Lower leg skin (tissue), 4 donors: ENCODE measurements at regions not wholly inside any gene's neighbourhood (a gene's known extent, or its start where the extent isn't known, plus 50 kb on each side); places are given as distances from the start of the nearest gene placed in this dataset.
A peak's percentile ranks its signal among the peaks of the same experiment; 100 is the strongest.

ENCODE experiments used
- DNase-seq, 2 donors: peaks; one replicate each; pipeline ENCODE4 v3.0.0-alpha.2; 2019; ENCODE audit warnings: low spot score in 2 of 2
- H3K4me3 ChIP-seq: fragments of 200-600 bp; sonication (generic); 2 replicates; pipeline ENCODE4 v1.5.1; 2017; ENCODE audit warnings: mild to moderate bottlenecking, low read depth; ENCODE audit not compliant: poor library complexity, severe bottlenecking
- POLR2A ChIP-seq, 2 donors: fragments of 450-650 bp; IDR thresholded peaks; one replicate each; pipeline ENCODE4 v1.6.1; 2016 to 2017; ENCODE audit warnings: antibody characterized with exemption in 2 of 2, mild to moderate bottlenecking in 1 of 2, moderate library complexity in 1 of 2
- WGBS, 2 donors: methylation state at CpG; one replicate each; pipeline ENCODE4 v1.1.5; 2018; 5-methylcytosine and 5-hydroxymethylcytosine counted together
- intact Hi-C: fragments of 100-400 bp; cut with DNase I; formaldehyde crosslinking; loops from one replicate; pipeline ENCODE4 v1.15.0; 2023; ENCODE audit warnings: low total_unique reads
- TF ChIP-seq, protein P1 (sequence below), 3 donors: fragments of 450-650 bp; IDR thresholded peaks; one replicate each; pipeline ENCODE4 v1.5.1; 2016; ENCODE audit warnings: antibody characterized with exemption in 3 of 3, mild to moderate bottlenecking in 3 of 3, moderate library complexity in 2 of 3

DNA sequence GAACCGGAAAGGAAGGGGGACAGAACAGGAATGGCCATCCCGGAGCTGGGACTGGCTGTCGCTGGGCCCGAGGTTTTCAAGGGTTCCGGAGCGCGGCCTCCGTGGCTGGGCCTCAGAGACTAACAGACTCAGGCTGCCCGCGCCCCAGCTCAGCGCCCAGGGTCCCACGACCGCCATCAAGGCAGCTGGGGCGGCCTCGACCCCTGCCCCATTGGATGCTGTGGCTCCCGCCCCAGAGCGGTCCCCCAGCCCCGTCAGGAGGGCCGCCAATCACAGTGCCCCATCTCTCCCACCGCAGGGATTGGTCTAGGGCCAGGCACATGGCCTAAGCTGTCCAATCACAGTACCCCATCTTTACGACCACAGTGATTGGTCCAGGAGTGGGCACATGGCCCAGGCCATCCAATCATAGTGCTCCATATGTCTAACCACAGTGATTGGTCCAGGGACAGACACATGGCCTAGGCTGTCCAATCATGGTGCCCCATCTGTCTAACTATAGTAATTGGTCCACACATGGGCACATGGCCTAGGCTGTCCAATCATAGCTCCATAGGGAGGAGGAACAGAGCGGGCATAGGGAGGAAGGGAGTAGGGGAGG lies 105.3 kb upstream of the NKX1-1 start:
- no peak overlapping the region for H3K4me3 ChIP-seq
- peak in 1 of 2 donors; percentile 46 for DNase-seq
- intact Hi-C loops, result no loop called here
- TF ChIP-seq POLR2A (IDR thresholded peaks at IDR 0.05), result no peak
- TF ChIP-seq, protein P1, sequence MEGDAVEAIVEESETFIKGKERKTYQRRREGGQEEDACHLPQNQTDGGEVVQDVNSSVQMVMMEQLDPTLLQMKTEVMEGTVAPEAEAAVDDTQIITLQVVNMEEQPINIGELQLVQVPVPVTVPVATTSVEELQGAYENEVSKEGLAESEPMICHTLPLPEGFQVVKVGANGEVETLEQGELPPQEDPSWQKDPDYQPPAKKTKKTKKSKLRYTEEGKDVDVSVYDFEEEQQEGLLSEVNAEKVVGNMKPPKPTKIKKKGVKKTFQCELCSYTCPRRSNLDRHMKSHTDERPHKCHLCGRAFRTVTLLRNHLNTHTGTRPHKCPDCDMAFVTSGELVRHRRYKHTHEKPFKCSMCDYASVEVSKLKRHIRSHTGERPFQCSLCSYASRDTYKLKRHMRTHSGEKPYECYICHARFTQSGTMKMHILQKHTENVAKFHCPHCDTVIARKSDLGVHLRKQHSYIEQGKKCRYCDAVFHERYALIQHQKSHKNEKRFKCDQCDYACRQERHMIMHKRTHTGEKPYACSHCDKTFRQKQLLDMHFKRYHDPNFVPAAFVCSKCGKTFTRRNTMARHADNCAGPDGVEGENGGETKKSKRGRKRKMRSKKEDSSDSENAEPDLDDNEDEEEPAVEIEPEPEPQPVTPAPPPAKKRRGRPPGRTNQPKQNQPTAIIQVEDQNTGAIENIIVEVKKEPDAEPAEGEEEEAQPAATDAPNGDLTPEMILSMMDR (IDR thresholded peaks at IDR 0.05), result no peak
- WGBS, 2 donors, result 76 to 94% methylated on average over 15 to 16 of the region's 22 CpGs

DNA sequence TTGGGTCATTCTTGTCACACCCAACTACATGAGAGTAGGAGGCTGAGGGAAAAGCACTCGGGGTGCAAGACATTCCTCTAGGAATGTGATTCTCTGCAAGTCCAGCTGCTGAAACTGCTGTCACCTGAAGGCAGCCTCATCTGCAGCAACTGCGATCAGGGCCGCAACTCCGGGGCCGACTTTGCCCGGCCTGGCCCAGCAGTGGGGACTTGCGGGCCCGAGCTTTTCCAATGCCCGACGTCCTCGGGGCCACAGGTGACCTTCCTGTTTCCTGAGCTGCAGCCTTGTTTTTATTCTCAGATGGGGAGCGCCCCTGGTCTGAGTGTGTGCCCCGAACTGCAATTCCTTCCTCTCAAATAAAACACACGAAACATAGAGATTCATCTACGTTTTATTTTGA lies 104.7 kb upstream of the NKX1-1 start:
- TF ChIP-seq, protein P1 (IDR thresholded peaks at IDR 0.05), result no peak
- no peak for TF ChIP-seq POLR2A (IDR thresholded peaks at IDR 0.05)
- intact Hi-C loops, result no loop called here
- no peak for DNase-seq
- 89 to 91% methylated on average over 15 of the region's 15 CpGs for WGBS, 2 donors
- H3K4me3 ChIP-seq, result no peak overlapping the region

DNA sequence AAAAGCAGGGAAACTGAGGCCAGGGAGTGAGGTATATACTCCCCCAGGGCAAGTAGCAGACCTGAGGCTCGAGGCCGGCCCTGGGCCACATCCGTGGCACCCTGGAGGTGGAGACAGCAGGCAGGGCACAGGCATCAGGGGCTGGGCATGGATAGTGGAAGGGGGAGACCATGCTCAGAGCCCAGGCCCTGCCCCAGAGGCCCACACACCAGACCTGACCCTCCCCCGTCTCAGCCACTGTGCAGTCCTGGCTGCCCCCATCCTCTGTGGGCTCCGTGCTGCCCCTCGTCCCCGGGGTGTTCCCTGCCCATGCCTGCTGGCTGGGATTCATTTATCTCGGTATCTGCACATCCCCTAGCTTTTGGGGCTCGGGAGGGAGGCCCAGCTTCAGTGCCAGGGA lies 103.1 kb upstream of the NKX1-1 start:
- TF ChIP-seq, protein P1 (IDR thresholded peaks at IDR 0.05), result no peak
- TF ChIP-seq POLR2A (IDR thresholded peaks at IDR 0.05), result no peak
- no peak overlapping the region for H3K4me3 ChIP-seq
- DNase-seq, result no peak
- WGBS, 2 donors, result 78% methylated on average over 9 of the region's 9 CpGs
- intact Hi-C loops, result no loop called here

DNA sequence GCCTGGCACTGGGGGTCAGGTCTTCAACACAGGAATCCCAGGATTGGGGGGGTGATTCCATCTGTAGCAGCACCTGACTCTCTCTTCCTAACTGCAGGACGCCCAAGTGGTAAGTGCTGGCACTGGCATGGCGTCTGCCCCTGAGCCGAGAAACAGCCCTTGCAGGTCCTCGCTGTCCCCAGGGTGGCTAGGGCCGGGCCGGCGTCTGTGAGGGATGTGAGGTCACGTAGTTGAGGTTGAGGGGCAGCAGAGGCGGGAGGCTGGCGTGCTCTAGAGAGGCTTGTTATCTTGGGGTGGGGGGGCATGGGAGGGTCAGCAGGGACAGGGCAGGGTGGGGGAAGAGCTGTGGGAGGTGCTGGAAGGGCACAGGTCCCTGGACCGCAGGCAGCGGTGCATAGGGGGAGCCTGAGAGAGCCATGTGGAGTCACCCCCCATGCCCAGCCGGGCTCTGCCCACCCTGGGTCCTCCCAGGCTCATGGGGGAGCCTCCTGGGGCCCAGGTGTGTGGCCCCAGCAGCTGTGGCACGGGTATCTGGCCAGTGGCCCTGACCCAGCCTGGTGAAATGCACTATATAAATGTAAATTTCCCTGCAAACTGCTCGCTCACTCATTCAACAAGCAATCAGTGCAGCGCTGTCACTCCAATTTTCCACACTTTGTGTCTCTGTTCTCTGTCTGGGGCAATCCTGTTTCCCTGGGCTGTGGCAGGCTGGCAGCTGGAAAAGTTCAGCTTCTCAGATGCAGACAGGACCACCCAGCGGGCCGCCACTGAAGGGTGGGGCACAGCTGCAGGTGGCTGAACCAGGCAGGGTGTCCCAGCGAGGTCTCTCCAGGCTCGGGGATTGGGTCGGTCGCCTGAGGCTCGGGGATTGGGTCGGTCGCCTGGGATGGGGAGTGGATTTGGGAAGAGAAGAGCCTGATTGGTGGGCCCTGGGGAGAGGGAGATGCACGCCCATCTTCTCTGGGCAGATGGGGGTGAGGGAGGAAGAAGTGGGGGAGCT lies 102.2 kb upstream of the NKX1-1 start:
- TF ChIP-seq POLR2A (IDR thresholded peaks at IDR 0.05), result no peak
- TF ChIP-seq, protein P1 (IDR thresholded peaks at IDR 0.05), result no peak
- WGBS, 2 donors, result 61 to 73% methylated on average over 18 to 26 of the region's 26 CpGs
- intact Hi-C loops, result no loop called here
- DNase-seq, result peak in 1 of 2 donors; percentile 50
- H3K4me3 ChIP-seq, result no peak overlapping the region

DNA sequence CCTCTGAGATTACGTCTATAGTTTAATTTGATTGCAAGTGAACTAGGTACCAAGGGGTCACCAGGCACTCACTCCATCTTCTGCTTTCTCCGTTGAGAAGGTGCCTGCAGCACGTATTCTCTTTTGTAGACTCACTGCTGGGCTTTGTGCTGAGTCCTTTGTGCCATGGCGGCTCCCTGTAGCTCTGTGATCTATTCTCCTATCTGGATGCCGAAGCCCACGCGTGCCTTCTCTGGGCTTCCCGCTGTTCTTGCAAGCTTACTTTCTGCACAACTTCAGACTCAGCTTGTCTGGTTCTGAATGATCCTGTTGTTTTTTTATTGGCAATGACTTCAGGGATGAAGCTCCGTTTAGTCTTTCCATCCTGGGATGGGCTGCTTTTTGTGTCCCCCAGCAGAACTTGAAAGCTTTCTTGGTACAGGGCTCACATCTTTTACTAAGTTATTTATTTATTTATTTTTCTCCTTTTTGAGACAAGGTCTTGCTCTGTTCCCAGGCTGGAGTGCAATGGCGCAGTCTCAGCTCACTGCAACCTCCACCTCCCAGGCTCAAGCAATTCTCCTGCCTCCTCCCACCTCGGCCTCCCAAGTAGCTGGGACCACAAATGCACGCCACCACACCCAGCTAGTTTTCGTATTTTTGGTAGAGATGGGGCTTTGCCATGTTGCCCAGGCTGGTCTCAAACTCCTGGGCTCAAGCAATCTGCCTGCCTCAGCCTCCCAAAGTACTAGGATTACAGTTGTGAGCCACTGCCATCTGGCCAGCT lies 100.9 kb upstream of the NKX1-1 start:
- H3K4me3 ChIP-seq, result no peak overlapping the region
- 62 to 64% methylated on average over 13 of the region's 13 CpGs for WGBS, 2 donors
- TF ChIP-seq, protein P1 (IDR thresholded peaks at IDR 0.05), result no peak
- TF ChIP-seq POLR2A (IDR thresholded peaks at IDR 0.05), result no peak
- intact Hi-C loops, result no loop called here
- peak in 1 of 2 donors; percentile 57 for DNase-seq
